Epidermal melanocyte (primary cell): ENCODE measurements at regions not wholly inside any gene's neighbourhood (a gene's known extent, or its start where the extent isn't known, plus 50 kb on each side); places are given as distances from the start of the nearest gene placed in this dataset.
"Not testable (repeated sequence)": the region's sequence is repeated elsewhere in the genome, so short reads cannot be mapped to it uniquely, and the experiment has no call there.

ENCODE experiments used
- DNase-seq: peaks from one replicate; pipeline ENCODE4 v3.0.0; 2011; ENCODE audit warnings: low spot score; ENCODE audit not compliant: insufficient read length

GRCh38 chr14:45721472-45721871 lies 468.5 kb upstream of the MIS18BP1 start:
- DNase-seq = no peak

- no peak for DNase-seq
Measured at GRCh38 chr14:45716572-45716971, 463.6 kb upstream of the MIS18BP1 start.

- DNase-seq = no peak
Measured at GRCh38 chr14:45715946-45716345, 462.9 kb upstream of the MIS18BP1 start.

GRCh38 chr14:45709541-45709940 lies 456.5 kb upstream of the MIS18BP1 start:
- no peak for DNase-seq

GRCh38 chr14:45705940-45706534 lies 453.0 kb upstream of the MIS18BP1 start:
- no peak for DNase-seq

- peak; percentile 40 for DNase-seq
Measured at GRCh38 chr14:45699471-45699870, 446.5 kb upstream of the MIS18BP1 start.

- no peak for DNase-seq
Measured at GRCh38 chr14:45698462-45699134, 445.6 kb upstream of the MIS18BP1 start.

- DNase-seq = no peak
Measured at GRCh38 chr14:45686771-45687170, 433.8 kb upstream of the MIS18BP1 start.

- no peak for DNase-seq
Measured at GRCh38 chr14:45680531-45680930, 427.5 kb upstream of the MIS18BP1 start.

GRCh38 chr14:45679853-45680252 lies 426.9 kb upstream of the MIS18BP1 start:
- DNase-seq = peak; percentile 20

- no peak for DNase-seq
Measured at GRCh38 chr14:45678163-45678562, 425.2 kb upstream of the MIS18BP1 start.

GRCh38 chr14:45673420-45673819 lies 420.4 kb upstream of the MIS18BP1 start:
- DNase-seq = no peak

GRCh38 chr14:45664668-45665356 lies 411.8 kb upstream of the MIS18BP1 start:
- DNase-seq = no peak

GRCh38 chr14:45658917-45659299 lies 405.9 kb upstream of the MIS18BP1 start:
- no peak for DNase-seq

GRCh38 chr14:45658226-45658916 lies 405.4 kb upstream of the MIS18BP1 start:
- no peak for DNase-seq

- DNase-seq = peak; percentile 36
Measured at GRCh38 chr14:45651890-45652289, 398.9 kb upstream of the MIS18BP1 start.

GRCh38 chr14:45650754-45651153 lies 397.8 kb upstream of the MIS18BP1 start:
- no peak for DNase-seq

GRCh38 chr14:45649051-45649450 lies 396.0 kb upstream of the MIS18BP1 start:
- no peak for DNase-seq

GRCh38 chr14:45641541-45641940 lies 388.5 kb upstream of the MIS18BP1 start:
- DNase-seq = no peak

- not testable (repeated sequence) for DNase-seq
Measured at GRCh38 chr14:45634651-45635441, 381.8 kb upstream of the MIS18BP1 start.
